ENCODE measurements at regions not wholly inside any gene's neighbourhood (a gene's known extent, or its start where the extent isn't known, plus 50 kb on each side); places are given as distances from the start of the nearest gene placed in this dataset.
A peak's percentile ranks its signal among the peaks of the same experiment; 100 is the strongest.

DNA sequence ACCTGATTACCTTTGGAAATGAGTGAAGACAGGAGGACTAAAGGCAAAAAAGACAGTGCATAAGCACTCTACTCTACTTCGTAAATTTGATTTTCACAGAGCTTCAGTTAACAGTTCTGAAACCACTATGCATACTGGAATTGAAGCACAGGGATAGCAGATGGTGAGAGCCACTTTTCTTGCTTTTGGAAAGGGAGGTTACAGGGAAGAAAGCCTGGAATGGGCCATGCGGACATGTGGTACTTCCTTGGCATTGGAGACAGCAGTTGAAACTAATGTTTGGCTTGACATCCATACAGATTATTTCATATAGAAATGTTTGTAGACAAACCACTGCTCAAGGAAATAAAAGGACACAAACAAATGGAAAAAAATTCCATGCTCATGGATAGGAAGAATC lies 585.6 kb upstream of the RAB6C start:
- H3K9me3 ChIP-seq: no peaks in the 10 kb centered on the region
- H3K27me3 ChIP-seq (ENCODE audit: insufficient read depth in 3 of 3, low read length in 2 of 3): no peaks in the 10 kb centered on the region
- H3K27ac ChIP-seq: no peak overlapping the region
- ATAC-seq (no peak), DNase-seq (no peak)
- 87 to 91% (median 88%) methylated on average over 2 of the region's 2 CpGs for WGBS, 3 donors
- H3K4me1 ChIP-seq: no peaks in the 10 kb centered on the region
- no peak overlapping the region for H3K4me3 ChIP-seq
- H3K36me3 ChIP-seq (ENCODE audit: insufficient read depth in 1 of 2, low read depth in 1 of 2): no peaks in the 10 kb centered on the region
- TF ChIP-seq CTCF (IDR thresholded peaks at IDR 0.05): no peak
- intact Hi-C loops (cut with DNase I): loop anchor here in 1 of 2 donors (10.0 kb wide), 2 partner anchors 59 to 149 kb away; no protein-coding TSS in a partner anchor

DNA sequence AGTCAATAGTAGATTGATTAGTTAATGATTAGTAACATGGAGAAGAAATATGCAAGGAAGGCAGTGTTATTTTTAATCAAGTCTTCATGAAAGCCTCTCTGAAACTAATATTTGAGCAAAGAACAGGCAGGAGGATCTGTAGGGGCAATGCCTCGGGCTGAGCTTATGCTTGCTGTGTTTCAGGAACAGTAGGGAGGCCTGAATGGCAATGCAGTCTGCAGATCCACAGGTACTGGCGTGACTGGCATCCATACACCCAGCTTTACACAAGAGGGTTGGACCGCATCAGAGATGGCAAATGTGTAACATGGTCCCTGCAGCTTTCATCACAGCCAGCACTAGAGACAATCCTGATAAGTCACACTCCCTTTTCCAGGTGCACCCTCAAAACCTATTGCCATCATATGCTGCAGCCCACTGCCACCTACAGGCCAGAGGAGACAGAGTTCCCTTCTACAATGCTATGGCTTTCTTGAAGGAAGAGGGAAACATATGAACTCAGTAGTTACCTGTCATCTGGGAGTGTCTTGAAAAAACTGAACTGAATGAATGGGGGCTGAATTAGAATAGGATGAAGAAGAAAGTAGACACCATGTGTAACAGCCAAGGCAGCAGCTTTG lies 582.4 kb upstream of the RAB6C start:
- intact Hi-C loops (cut with DNase I): loop anchor here (5.0 to 10.0 kb wide), 4 partner anchors 62 to 660 kb away; no protein-coding TSS in a partner anchor

GRCh38 chr2:129400826-129401225 lies 578.6 kb upstream of the RAB6C start:
- no peak for TF ChIP-seq CTCF (IDR thresholded peaks at IDR 0.05)
- Histone ChIP-seq H3K4me1 (no peaks in the 10 kb centered on the region), H3K36me3 (ENCODE audit: insufficient read depth in 1 of 2, low read depth in 1 of 2) (no peaks in the 10 kb centered on the region), H3K27ac (no peak overlapping the region), H3K27me3 (ENCODE audit: insufficient read depth in 3 of 3, low read length in 2 of 3) (no peaks in the 10 kb centered on the region), H3K9me3 (no peaks in the 10 kb centered on the region), H3K4me3 (no peak overlapping the region)
- 57 to 64% (median 61%) methylated on average over 7 of the region's 7 CpGs for WGBS, 3 donors
- intact Hi-C loops (cut with DNase I): no loop called here
- no peak for ATAC-seq
- DNase-seq: no peak

More for the DNA sequence above, 582.4 kb upstream of the RAB6C start:
- H3K36me3 ChIP-seq (ENCODE audit: insufficient read depth in 1 of 2, low read depth in 1 of 2): no peaks in the 10 kb centered on the region
- WGBS, 3 donors: 46 to 62% (median 58%) methylated on average over 3 of the region's 3 CpGs
- H3K27me3 ChIP-seq (ENCODE audit: insufficient read depth in 3 of 3, low read length in 2 of 3): no peaks in the 10 kb centered on the region
- H3K4me1 ChIP-seq: no peaks in the 10 kb centered on the region
- no peak overlapping the region for H3K27ac ChIP-seq
- H3K4me3 ChIP-seq: no peak overlapping the region
- TF ChIP-seq CTCF (IDR thresholded peaks at IDR 0.05): peak; percentile 72
- ATAC-seq (peak; percentile 61 to 99 (median 92)), DNase-seq (peak in 1 of 2 donors; percentile 64)
- H3K9me3 ChIP-seq: no peaks in the 10 kb centered on the region

DNA sequence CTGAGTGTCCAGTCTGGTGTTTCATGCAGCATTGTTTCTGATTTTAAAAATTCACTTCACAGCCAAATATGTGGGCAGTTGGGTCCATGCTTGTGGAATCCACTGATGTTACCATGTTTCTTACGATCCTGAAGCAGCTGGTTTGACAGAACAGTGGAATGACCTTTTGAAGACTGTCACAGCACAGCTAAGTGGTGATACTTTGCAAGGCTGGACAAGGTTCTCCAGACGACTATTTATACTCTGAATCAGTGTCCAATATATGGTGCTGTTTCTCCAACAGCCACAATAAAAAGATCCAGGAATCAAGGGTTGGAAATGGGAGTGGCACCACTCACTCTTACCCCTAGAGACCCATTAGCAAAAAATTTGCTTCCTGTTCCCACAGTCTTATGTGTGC lies 577.4 kb upstream of the RAB6C start:
- Histone ChIP-seq H3K9me3 (no peaks in the 10 kb centered on the region), H3K4me3 (no peak overlapping the region), H3K27ac (no peak overlapping the region), H3K27me3 (ENCODE audit: insufficient read depth in 3 of 3, low read length in 2 of 3) (no peaks in the 10 kb centered on the region), H3K4me1 (no peaks in the 10 kb centered on the region), H3K36me3 (ENCODE audit: insufficient read depth in 1 of 2, low read depth in 1 of 2) (no peaks in the 10 kb centered on the region)
- DNase-seq (no peak), ATAC-seq (peak in 1 of 4 donors; percentile 26)
- intact Hi-C loops (cut with DNase I): no loop called here
- 14 to 35% (median 14%) methylated on average over 2 of the region's 2 CpGs for WGBS, 3 donors
- TF ChIP-seq CTCF (IDR thresholded peaks at IDR 0.05): no peak

Measured in psoas muscle (tissue), 7 donors.